OCI-LY3 (cell line): ENCODE measurements at regions not wholly inside any gene's neighbourhood (a gene's known extent, or its start where the extent isn't known, plus 50 kb on each side); places are given as distances from the start of the nearest gene placed in this dataset.

Experiments
- EZH2phosphoT487 ChIP-seq: fragments of 200-600 bp; shearing (Covaris generic); IDR thresholded peaks from 2 replicates; pipeline ENCODE4 v1.6.1; 2018; ENCODE audit warnings: antibody characterized with exemption, mixed run types, low read depth
- TF ChIP-seq, protein P1 (sequence below): fragments of 200-600, 300-600 bp; sonication (generic); IDR thresholded peaks from 2 replicates; pipeline ENCODE4 v1.5.1; 2014; ENCODE audit warnings: antibody characterized with exemption, low read length, low read depth

DNA sequence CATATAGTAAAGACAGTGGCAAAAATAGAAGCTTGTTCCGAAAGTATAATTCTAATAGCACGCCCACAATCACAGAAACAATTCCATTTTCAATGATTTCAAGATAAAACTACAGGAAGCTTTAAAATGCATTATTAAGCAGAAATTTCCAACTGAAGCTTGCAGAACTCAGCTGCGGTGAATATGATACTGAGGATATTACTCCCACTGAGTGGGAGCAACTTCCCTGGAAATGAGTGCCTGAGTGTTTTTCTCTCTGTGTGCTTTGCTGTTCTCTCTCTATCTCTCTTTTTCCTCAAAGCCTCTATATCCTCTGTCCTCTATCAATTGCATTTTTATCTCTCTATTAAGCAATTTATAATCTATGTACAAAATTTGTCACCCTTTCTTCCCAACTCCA, 187.5 kb upstream of the PRDM9 start:
- TF ChIP-seq, protein P1, sequence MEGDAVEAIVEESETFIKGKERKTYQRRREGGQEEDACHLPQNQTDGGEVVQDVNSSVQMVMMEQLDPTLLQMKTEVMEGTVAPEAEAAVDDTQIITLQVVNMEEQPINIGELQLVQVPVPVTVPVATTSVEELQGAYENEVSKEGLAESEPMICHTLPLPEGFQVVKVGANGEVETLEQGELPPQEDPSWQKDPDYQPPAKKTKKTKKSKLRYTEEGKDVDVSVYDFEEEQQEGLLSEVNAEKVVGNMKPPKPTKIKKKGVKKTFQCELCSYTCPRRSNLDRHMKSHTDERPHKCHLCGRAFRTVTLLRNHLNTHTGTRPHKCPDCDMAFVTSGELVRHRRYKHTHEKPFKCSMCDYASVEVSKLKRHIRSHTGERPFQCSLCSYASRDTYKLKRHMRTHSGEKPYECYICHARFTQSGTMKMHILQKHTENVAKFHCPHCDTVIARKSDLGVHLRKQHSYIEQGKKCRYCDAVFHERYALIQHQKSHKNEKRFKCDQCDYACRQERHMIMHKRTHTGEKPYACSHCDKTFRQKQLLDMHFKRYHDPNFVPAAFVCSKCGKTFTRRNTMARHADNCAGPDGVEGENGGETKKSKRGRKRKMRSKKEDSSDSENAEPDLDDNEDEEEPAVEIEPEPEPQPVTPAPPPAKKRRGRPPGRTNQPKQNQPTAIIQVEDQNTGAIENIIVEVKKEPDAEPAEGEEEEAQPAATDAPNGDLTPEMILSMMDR: no peak
- TF ChIP-seq EZH2phosphoT487: no peak
